NCI-H345 treated with DMSO at 0.1 percent for 48 hours (cell line): ENCODE measurements at regions not wholly inside any gene's neighbourhood (a gene's known extent, or its start where the extent isn't known, plus 50 kb on each side); places are given as distances from the start of the nearest gene placed in this dataset.
"Not testable (repeated sequence)": the region's sequence is repeated elsewhere in the genome, so short reads cannot be mapped to it uniquely, and the experiment has no call there.

Source experiments
- DNase-seq: peaks from one replicate; lab custom pipeline; 2025; ENCODE audit not compliant: unreplicated experiment; lab: John Stamatoyannopoulos, UW

GRCh38 chr17:37859451-37859850 is 64.8 kb upstream of the TBC1D3K start:
- DNase-seq, result no peak

- not testable (repeated sequence) for DNase-seq
These were observed 65.8 kb upstream of the TBC1D3K start for GRCh38 chr17:37858391-37858790.

DNA sequence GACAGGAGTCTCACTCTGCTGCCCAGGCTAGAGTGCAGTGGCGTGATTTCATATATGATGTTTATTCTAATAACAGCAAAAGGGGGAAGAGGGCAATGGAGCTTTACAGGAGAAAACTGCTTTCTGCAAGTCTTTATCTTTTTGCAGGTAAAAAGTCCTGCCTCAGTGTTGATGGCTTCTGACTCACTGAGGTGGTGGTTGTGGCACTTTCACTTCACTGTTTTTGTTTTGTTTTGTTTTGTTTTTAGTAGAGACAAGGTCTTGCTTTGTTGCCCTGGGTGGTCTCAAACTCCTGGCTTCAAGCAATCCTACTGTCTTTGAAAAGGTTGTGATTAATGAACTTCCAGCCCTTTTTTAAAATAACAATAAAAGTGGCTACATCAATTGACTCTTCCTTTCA is 68.0 kb upstream of the TBC1D3K start:
- DNase-seq, result no peak

DNA sequence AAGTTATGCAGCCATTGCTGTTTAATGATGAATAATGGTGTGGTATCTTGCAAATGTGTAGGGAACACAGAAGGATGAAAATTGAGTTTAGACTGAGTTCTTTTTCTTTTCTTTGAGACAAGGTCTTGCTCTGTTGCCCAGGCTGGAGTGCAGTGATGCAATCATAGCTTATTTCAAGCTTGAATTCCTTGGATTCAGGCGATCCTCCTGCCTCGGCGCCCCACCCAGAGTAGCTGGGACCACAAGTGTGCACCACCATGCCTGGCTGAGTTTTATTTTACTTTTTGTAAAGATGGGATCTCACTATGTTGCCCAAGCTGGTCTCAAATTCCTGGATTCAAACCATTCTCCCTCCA is 74.6 kb upstream of the TBC1D3K start:
- DNase-seq, result no peak

- no peak for DNase-seq
These were observed 75.3 kb upstream of the TBC1D3K start for GRCh38 chr17:37848690-37849616.

- no peak for DNase-seq
These were observed 76.3 kb upstream of the TBC1D3K start for GRCh38 chr17:37847811-37848331.

DNA sequence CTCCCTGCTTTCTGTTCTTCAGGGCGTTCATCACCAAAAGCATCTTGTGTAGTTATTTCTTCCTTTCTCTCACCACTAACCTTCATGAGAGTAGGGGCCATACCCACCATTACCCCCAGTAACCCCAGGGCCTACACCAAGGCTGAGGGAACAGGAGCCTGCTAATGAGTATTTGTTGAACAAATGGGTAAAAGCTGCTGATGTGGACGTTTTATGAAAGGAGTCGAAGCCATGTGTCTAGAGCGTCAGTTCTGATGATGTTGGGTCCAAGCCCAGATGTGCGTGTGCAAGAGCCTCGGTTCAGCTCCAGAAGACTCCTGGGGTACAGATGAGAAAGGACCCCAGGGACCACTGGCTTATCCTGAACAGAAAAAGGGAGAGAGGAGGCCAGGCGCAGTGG is 77.1 kb upstream of the TBC1D3K start:
- DNase-seq, result no peak

GRCh38 chr17:37844977-37845293 is 79.3 kb upstream of the TBC1D3K start:
- no peak for DNase-seq

GRCh38 chr17:37844158-37844976 is 79.8 kb upstream of the TBC1D3K start:
- DNase-seq, result no peak

DNA sequence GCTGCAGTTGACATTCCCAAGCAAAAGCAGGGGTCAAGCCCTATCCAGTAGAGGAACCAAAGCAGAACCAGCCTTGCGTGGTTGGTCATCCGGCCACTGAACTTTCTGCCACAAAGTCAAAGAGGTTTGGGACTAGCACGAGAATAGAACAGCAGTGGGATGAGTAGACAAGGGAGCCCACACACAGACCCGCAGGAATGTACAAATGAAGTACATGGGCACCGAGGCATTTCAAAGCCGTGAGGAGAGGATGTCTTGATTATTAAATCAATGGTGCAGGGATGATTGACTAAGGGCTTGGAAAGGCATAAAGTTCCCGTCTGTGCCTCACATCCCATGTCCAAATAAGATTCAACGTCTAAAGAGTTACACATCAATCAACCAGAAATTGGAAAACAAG is 81.8 kb upstream of the TBC1D3K start:
- DNase-seq, result no peak

GRCh38 chr17:37841232-37841631 is 83.0 kb upstream of the TBC1D3K start:
- no peak for DNase-seq

DNA sequence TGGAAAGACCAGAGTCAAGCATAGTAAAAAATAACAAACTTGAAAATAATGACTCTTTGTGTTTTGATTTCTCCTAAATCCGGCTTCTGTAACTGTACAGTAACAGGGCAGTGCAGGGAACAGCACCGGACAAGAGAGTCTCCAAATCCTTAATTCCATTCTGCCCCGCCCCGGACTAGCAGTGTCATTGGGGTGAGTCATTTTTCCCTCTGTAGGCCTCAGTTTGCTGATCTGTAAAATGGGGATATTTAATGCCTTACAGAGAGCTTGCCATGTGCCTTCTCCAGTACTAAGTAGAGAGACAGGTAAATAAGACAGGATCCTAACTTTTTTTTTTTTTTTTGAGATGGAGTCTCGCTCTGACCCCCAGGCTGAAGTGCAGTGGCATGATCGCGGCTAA is 83.6 kb upstream of the TBC1D3K start:
- no peak for DNase-seq

DNA sequence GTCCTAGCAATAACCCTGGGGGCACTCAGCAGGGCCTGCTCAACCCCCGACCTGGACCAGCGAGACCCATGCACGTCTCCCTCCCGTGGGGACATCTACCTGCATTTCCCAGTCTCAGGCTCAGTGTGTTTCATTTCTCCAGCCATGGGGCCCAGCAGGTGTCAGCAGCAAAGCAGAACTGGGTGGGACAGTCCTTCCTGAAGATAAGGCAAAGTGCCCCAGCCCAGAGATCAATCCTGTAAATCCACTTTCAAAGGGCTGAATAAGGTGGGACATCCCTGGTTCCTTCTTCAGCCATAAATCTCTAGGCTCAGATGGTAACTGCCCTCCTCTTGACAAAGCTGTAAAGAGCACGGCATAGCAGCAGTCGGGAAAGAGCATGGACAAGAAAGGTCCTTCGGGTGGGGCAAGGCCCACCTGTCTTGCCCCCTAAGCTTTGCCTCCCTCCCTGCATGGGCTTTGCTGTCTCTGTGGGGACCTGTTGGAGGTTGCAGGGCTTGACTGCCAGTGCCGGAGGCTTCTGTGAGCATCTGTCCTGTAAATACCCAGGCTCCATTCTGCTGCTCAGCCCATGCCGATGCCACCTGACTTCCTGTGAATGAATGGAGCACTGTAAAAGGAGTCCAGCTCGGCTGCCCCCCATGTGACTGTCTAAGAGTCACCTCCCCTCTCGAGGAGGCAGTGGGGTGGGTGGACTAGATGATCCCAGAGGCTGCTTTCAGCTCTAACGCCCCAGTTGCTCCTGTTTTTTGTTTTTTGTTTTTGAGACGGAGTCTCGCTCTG is 84.8 kb upstream of the TBC1D3K start:
- no peak for DNase-seq

GRCh38 chr17:37838276-37838675 is 85.9 kb upstream of the TBC1D3K start:
- no peak for DNase-seq

DNA sequence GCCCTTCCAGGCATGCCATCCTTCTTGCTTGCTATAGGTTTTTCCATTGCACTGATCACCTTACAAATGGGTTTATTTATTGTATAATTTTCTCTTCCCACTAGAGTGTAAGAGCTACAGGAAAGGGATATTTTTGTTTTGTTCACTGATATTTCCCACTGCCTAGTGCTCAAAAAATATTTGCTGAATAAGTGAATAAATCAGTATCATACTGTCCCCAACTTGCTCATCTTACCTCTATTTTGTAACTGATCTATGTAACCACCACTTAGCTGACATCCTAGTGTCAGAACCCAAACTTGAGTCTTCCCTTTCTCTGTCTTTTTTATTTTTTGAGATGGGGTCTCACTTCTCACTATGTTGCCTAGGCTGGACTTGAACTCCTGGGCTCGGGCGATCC is 87.6 kb upstream of the TBC1D3K start:
- no peak for DNase-seq

- no peak for DNase-seq
These were observed 89.3 kb upstream of the HNF1B start for GRCh38 chr17:37834168-37834567.

GRCh38 chr17:37833237-37833859 is 88.5 kb upstream of the HNF1B start:
- no peak for DNase-seq

- no peak for DNase-seq
These were observed 87.1 kb upstream of the HNF1B start for GRCh38 chr17:37831986-37832385.

DNA sequence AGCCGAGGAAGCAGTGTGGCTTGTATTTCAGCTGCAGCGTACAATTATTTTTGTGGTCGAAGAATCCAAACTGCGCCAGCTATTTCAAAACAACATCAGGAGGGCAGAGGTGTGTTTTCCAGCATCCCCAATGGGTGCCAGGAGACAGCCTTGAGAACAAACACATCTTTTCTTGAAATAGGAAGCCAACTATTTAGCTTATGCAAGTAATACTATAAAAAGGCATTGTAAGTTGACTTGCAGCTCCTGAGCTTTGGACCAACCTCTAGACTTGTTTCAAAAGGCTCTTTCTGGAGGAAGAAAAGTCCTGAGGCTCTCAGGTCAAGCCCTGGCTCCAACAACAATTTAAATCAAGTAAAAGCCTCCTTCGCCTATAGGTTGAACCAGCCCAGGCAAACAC is 86.6 kb upstream of the HNF1B start:
- DNase-seq, result no peak

- DNase-seq, result peak; percentile 50
These were observed 85.5 kb upstream of the HNF1B start for GRCh38 chr17:37830151-37830993.
